Glomerular visceral epithelial cell (primary cell): ENCODE measurements at regions not wholly inside any gene's neighbourhood (a gene's known extent, or its start where the extent isn't known, plus 50 kb on each side); places are given as distances from the start of the nearest gene placed in this dataset.
"Not testable (repeated sequence)": the region's sequence is repeated elsewhere in the genome, so short reads cannot be mapped to it uniquely, and the experiment has no call there.

Experiments used
- DNase-seq: peaks from one replicate; pipeline ENCODE4 v3.0.0-alpha.2; 2016; ENCODE audit errors: extremely low spot score

GRCh38 chr15:30195355-30196008 lies 60.6 kb downstream of the GOLGA8T start:
- peak; percentile 2 for DNase-seq

- DNase-seq: peak; percentile 53
These were observed 61.1 kb downstream of the GOLGA8T start for GRCh38 chr15:30196009-30196375.

- not testable (repeated sequence) for DNase-seq
These were observed 61.9 kb downstream of the GOLGA8T start for GRCh38 chr15:30196769-30197168.

- DNase-seq: not testable (repeated sequence)
These were observed 66.7 kb downstream of the GOLGA8T start for GRCh38 chr15:30201517-30201916.

- DNase-seq: not testable (repeated sequence)
These were observed 78.9 kb downstream of the GOLGA8T start for GRCh38 chr15:30213733-30214132.

- not testable (repeated sequence) for DNase-seq
These were observed 87.0 kb downstream of the GOLGA8T start for GRCh38 chr15:30221803-30222202.

- DNase-seq: not testable (repeated sequence)
These were observed 88.1 kb downstream of the GOLGA8T start for GRCh38 chr15:30222798-30223591.

- not testable (repeated sequence) for DNase-seq
These were observed 90.5 kb downstream of the GOLGA8T start for GRCh38 chr15:30225233-30225891.

- not testable (repeated sequence) for DNase-seq
These were observed 126.7 kb downstream of the GOLGA8T start for GRCh38 chr15:30261432-30262141.

- DNase-seq: not testable (repeated sequence)
These were observed 127.2 kb downstream of the GOLGA8T start for GRCh38 chr15:30262142-30262460.

- not testable (repeated sequence) for DNase-seq
These were observed 129.1 kb downstream of the GOLGA8T start for GRCh38 chr15:30264000-30264399.

- not testable (repeated sequence) for DNase-seq
These were observed 98.0 kb downstream of the CHRFAM7A start for GRCh38 chr15:30295150-30295844.

GRCh38 chr15:30303968-30304367 lies 89.4 kb downstream of the CHRFAM7A start:
- not testable (repeated sequence) for DNase-seq
